NCI-H446 treated with DMSO at 0.1 percent for 48 hours (cell line): ENCODE measurements at regions not wholly inside any gene's neighbourhood (a gene's known extent, or its start where the extent isn't known, plus 50 kb on each side); places are given as distances from the start of the nearest gene placed in this dataset.

Experiments
- DNase-seq: peaks from one replicate; lab custom pipeline; 2025; lab: John Stamatoyannopoulos, UW

GRCh38 chr10:9634466-9634865 is 1383.2 kb upstream of the CELF2 start:
- no peak for DNase-seq

GRCh38 chr10:9635691-9636090 is 1382.0 kb upstream of the CELF2 start:
- no peak for DNase-seq

- DNase-seq: no peak
Measured at GRCh38 chr10:9636216-9636615, 1381.5 kb upstream of the CELF2 start.

GRCh38 chr10:9643782-9644181 is 1373.9 kb upstream of the CELF2 start:
- DNase-seq: no peak

GRCh38 chr10:9645404-9645803 is 1372.3 kb upstream of the CELF2 start:
- no peak for DNase-seq

- DNase-seq: no peak
Measured at GRCh38 chr10:9645928-9646600, 1371.6 kb upstream of the CELF2 start.

- DNase-seq: no peak
Measured at GRCh38 chr10:9654261-9654660, 1363.4 kb upstream of the CELF2 start.

- DNase-seq: no peak
Measured at GRCh38 chr10:9656386-9656785, 1361.3 kb upstream of the CELF2 start.

- DNase-seq: no peak
Measured at GRCh38 chr10:9656996-9657395, 1360.7 kb upstream of the CELF2 start.

- DNase-seq: no peak
Measured at GRCh38 chr10:9657530-9657929, 1360.1 kb upstream of the CELF2 start.

GRCh38 chr10:9668411-9668810 is 1349.3 kb upstream of the CELF2 start:
- DNase-seq: no peak

GRCh38 chr10:9670911-9671310 is 1346.8 kb upstream of the CELF2 start:
- DNase-seq: no peak

GRCh38 chr10:9681655-9682054 is 1336.0 kb upstream of the CELF2 start:
- no peak for DNase-seq

- DNase-seq: no peak
Measured at GRCh38 chr10:9682802-9683201, 1334.9 kb upstream of the CELF2 start.

- no peak for DNase-seq
Measured at GRCh38 chr10:9684186-9684585, 1333.5 kb upstream of the CELF2 start.

- no peak for DNase-seq
Measured at GRCh38 chr10:9685596-9685995, 1332.1 kb upstream of the CELF2 start.

GRCh38 chr10:9688711-9689110 is 1329.0 kb upstream of the CELF2 start:
- no peak for DNase-seq

GRCh38 chr10:9707216-9707615 is 1310.5 kb upstream of the CELF2 start:
- DNase-seq: no peak

GRCh38 chr10:9709849-9710248 is 1307.8 kb upstream of the CELF2 start:
- DNase-seq: no peak

GRCh38 chr10:9712393-9712792 is 1305.3 kb upstream of the CELF2 start:
- no peak for DNase-seq

GRCh38 chr10:9719246-9719645 is 1298.4 kb upstream of the CELF2 start:
- no peak for DNase-seq

GRCh38 chr10:9733766-9734165 is 1283.9 kb upstream of the CELF2 start:
- no peak for DNase-seq

- no peak for DNase-seq
Measured at GRCh38 chr10:9734218-9734617, 1283.5 kb upstream of the CELF2 start.

- no peak for DNase-seq
Measured at GRCh38 chr10:9735731-9736130, 1281.9 kb upstream of the CELF2 start.

GRCh38 chr10:9743639-9744038 is 1274.0 kb upstream of the CELF2 start:
- DNase-seq: no peak
